ENCODE measurements at regions not wholly inside any gene's neighbourhood (a gene's known extent, or its start where the extent isn't known, plus 50 kb on each side); places are given as distances from the start of the nearest gene placed in this dataset.

- no peaks in the 10 kb centered on the region for H3K27me3 Mint-ChIP-seq (ENCODE audit: low read depth)
- DNase-seq (ENCODE audit: low spot score in 2 of 2, unreplicated experiment in 2 of 2): no peak
- no peak overlapping the region for H3K4me3 Mint-ChIP-seq
- no peaks in the 10 kb centered on the region for H3K36me3 Mint-ChIP-seq
- peaks cover 11% of the 10 kb centered on the region for H3K9me3 Mint-ChIP-seq
- H3K4me1 Mint-ChIP-seq: peaks cover 3% of the 10 kb centered on the region
- TF ChIP-seq, protein P1, sequence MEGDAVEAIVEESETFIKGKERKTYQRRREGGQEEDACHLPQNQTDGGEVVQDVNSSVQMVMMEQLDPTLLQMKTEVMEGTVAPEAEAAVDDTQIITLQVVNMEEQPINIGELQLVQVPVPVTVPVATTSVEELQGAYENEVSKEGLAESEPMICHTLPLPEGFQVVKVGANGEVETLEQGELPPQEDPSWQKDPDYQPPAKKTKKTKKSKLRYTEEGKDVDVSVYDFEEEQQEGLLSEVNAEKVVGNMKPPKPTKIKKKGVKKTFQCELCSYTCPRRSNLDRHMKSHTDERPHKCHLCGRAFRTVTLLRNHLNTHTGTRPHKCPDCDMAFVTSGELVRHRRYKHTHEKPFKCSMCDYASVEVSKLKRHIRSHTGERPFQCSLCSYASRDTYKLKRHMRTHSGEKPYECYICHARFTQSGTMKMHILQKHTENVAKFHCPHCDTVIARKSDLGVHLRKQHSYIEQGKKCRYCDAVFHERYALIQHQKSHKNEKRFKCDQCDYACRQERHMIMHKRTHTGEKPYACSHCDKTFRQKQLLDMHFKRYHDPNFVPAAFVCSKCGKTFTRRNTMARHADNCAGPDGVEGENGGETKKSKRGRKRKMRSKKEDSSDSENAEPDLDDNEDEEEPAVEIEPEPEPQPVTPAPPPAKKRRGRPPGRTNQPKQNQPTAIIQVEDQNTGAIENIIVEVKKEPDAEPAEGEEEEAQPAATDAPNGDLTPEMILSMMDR (IDR thresholded peaks at IDR 0.05; ENCODE audit: unreplicated experiment): no peak
- no peak overlapping the region for H3K27ac Mint-ChIP-seq
Measured at GRCh38 chr6:145119081-145119480, 616.2 kb downstream of the EPM2A start.

GRCh38 chr6:145132709-145133108 lies 602.6 kb downstream of the EPM2A start:
- TF ChIP-seq, protein P1 (IDR thresholded peaks at IDR 0.05; ENCODE audit: unreplicated experiment): no peak
- Mint-ChIP-seq H3K27me3 (ENCODE audit: low read depth) (no peaks in the 10 kb centered on the region), H3K27ac (no peak overlapping the region), H3K36me3 (no peaks in the 10 kb centered on the region), H3K4me3 (no peak overlapping the region), H3K9me3 (peaks cover 25% of the 10 kb centered on the region), H3K4me1 (no peaks in the 10 kb centered on the region)
- no peak for DNase-seq (ENCODE audit: low spot score in 2 of 2, unreplicated experiment in 2 of 2)

GRCh38 chr6:145135702-145136101 lies 599.6 kb downstream of the EPM2A start:
- no peak for DNase-seq (ENCODE audit: low spot score in 2 of 2, unreplicated experiment in 2 of 2)
- no peaks in the 10 kb centered on the region for H3K27me3 Mint-ChIP-seq (ENCODE audit: low read depth)
- H3K27ac Mint-ChIP-seq: no peak overlapping the region
- peaks cover 14% of the 10 kb centered on the region for H3K9me3 Mint-ChIP-seq
- H3K4me1 Mint-ChIP-seq: no peaks in the 10 kb centered on the region
- TF ChIP-seq, protein P1 (IDR thresholded peaks at IDR 0.05; ENCODE audit: unreplicated experiment): no peak
- H3K4me3 Mint-ChIP-seq: no peak overlapping the region
- H3K36me3 Mint-ChIP-seq: no peaks in the 10 kb centered on the region

GRCh38 chr6:145137425-145137824 lies 597.9 kb downstream of the EPM2A start:
- DNase-seq (ENCODE audit: low spot score in 2 of 2, unreplicated experiment in 2 of 2): no peak
- H3K27me3 Mint-ChIP-seq (ENCODE audit: low read depth): no peaks in the 10 kb centered on the region
- no peaks in the 10 kb centered on the region for H3K36me3 Mint-ChIP-seq
- no peak overlapping the region for H3K4me3 Mint-ChIP-seq
- no peak overlapping the region for H3K27ac Mint-ChIP-seq
- TF ChIP-seq, protein P1 (IDR thresholded peaks at IDR 0.05; ENCODE audit: unreplicated experiment): no peak
- H3K4me1 Mint-ChIP-seq: no peaks in the 10 kb centered on the region
- H3K9me3 Mint-ChIP-seq: peaks cover 9% of the 10 kb centered on the region

DNA sequence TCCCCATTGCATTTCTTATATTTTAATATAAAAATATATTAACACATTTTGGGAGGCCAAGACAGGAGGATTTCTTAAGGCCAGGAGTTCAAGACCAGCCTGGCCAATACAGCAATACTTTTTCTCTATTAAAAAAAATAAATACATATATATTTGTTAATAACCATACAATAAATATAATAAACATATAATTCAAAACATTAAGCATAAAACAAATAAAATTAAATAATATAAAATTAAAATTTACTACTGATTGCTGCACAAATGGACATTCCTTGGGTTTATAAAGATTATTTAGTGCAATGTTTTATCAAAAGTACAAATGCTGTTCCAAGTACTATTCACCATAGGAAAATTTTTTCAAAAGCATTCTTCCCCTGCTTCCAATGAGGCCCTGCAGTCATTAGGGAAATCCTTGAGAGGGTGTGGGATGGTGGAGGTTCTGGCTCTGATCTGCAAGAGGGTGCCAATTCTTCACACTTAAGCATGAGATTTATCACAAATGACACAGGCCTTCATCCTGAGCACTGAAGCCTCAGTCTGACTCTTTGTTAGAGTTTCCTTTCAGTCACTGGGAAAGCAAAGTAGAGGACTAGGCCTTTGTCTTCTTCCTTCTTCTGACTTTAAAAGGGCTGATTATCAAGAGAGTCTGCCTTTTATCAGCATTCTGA lies 596.7 kb downstream of the EPM2A start:
- H3K9me3 Mint-ChIP-seq: peaks cover 4% of the 10 kb centered on the region
- H3K4me3 Mint-ChIP-seq: no peak overlapping the region
- TF ChIP-seq, protein P1 (IDR thresholded peaks at IDR 0.05; ENCODE audit: unreplicated experiment): no peak
- H3K27me3 Mint-ChIP-seq (ENCODE audit: low read depth): no peaks in the 10 kb centered on the region
- H3K36me3 Mint-ChIP-seq: no peaks in the 10 kb centered on the region
- no peak overlapping the region for H3K27ac Mint-ChIP-seq
- no peaks in the 10 kb centered on the region for H3K4me1 Mint-ChIP-seq
- DNase-seq (ENCODE audit: low spot score in 2 of 2, unreplicated experiment in 2 of 2): no peak
